ENCODE measurements at regions not wholly inside any gene's neighbourhood (a gene's known extent, or its start where the extent isn't known, plus 50 kb on each side); places are given as distances from the start of the nearest gene placed in this dataset.
"Not testable (repeated sequence)": the region's sequence is repeated elsewhere in the genome, so short reads cannot be mapped to it uniquely, and the experiment has no call there.

- not testable (repeated sequence) for H3K27me3 ChIP-seq (replicated peaks; ENCODE audit: control insufficient read depth, insufficient read depth, low read length); H3K4me3 ChIP-seq (ENCODE audit: low read length); H3K4me1 ChIP-seq (ENCODE audit: control insufficient read depth, insufficient read depth, low read length); DNase-seq (ENCODE audit: low read depth); H3K36me3 ChIP-seq (ENCODE audit: control insufficient read depth, insufficient read depth, low read length, severe bottlenecking); H3K9ac ChIP-seq (ENCODE audit: low read length); H3K9me3 ChIP-seq (ENCODE audit: control insufficient read depth, low read length)
Observed at GRCh38 chr7:19338512-19338911, 193.3 kb upstream of the FERD3L start.

DNA sequence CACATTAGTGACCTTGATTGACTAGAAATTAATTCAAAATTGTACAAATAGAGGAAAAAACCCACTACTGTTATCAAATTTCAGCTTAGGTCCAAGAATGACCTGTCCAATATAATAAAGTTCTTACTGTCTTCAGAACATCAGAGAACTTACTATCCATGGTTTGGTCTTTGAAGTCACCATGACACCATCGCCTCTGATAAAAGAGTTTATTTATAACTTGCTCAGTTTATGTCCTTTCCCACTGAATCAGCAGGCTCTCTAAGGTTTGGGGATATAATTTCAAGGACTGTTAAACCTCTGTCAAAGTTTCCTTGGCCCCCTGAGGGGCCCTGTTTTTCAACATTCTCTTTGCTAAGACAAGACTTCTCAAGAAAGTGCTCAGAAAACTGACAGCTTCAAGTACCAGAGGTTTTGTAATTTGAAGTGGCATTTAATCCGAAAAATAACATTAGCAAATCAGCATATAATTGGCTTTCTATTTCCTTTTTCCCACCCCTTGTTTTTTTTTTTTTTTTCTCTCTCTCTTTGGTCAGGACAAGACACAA is 191.7 kb upstream of the FERD3L start:
- DNase-seq (ENCODE audit: low read depth): no peak
- Histone ChIP-seq H3K27me3 (replicated peaks; ENCODE audit: control insufficient read depth, insufficient read depth, low read length) (no peaks in the 10 kb centered on the region), H3K9me3 (ENCODE audit: control insufficient read depth, low read length) (no peaks in the 10 kb centered on the region), H3K4me3 (ENCODE audit: low read length) (no peak overlapping the region), H3K9ac (ENCODE audit: low read length) (no peak overlapping the region), H3K4me1 (ENCODE audit: control insufficient read depth, insufficient read depth, low read length) (no peaks in the 10 kb centered on the region), H3K36me3 (ENCODE audit: control insufficient read depth, insufficient read depth, low read length, severe bottlenecking) (no peaks in the 10 kb centered on the region)

GRCh38 chr7:19333706-19334105 is 188.5 kb upstream of the FERD3L start:
- H3K27me3 ChIP-seq (replicated peaks; ENCODE audit: control insufficient read depth, insufficient read depth, low read length): no peaks in the 10 kb centered on the region
- H3K4me3 ChIP-seq (ENCODE audit: low read length): no peak overlapping the region
- no peaks in the 10 kb centered on the region for H3K9me3 ChIP-seq (ENCODE audit: control insufficient read depth, low read length)
- no peak for DNase-seq (ENCODE audit: low read depth)
- H3K4me1 ChIP-seq (ENCODE audit: control insufficient read depth, insufficient read depth, low read length): no peaks in the 10 kb centered on the region
- H3K9ac ChIP-seq (ENCODE audit: low read length): no peak overlapping the region
- no peaks in the 10 kb centered on the region for H3K36me3 ChIP-seq (ENCODE audit: control insufficient read depth, insufficient read depth, low read length, severe bottlenecking)

- H3K9me3 ChIP-seq (ENCODE audit: control insufficient read depth, low read length): no peaks in the 10 kb centered on the region
- H3K4me3 ChIP-seq (ENCODE audit: low read length): no peak overlapping the region
- no peaks in the 10 kb centered on the region for H3K27me3 ChIP-seq (replicated peaks; ENCODE audit: control insufficient read depth, insufficient read depth, low read length)
- no peaks in the 10 kb centered on the region for H3K4me1 ChIP-seq (ENCODE audit: control insufficient read depth, insufficient read depth, low read length)
- H3K9ac ChIP-seq (ENCODE audit: low read length): no peak overlapping the region
- DNase-seq (ENCODE audit: low read depth): peak; percentile 41
- H3K36me3 ChIP-seq (ENCODE audit: control insufficient read depth, insufficient read depth, low read length, severe bottlenecking): no peaks in the 10 kb centered on the region
Observed at GRCh38 chr7:19327018-19327417, 181.8 kb upstream of the FERD3L start.

DNA sequence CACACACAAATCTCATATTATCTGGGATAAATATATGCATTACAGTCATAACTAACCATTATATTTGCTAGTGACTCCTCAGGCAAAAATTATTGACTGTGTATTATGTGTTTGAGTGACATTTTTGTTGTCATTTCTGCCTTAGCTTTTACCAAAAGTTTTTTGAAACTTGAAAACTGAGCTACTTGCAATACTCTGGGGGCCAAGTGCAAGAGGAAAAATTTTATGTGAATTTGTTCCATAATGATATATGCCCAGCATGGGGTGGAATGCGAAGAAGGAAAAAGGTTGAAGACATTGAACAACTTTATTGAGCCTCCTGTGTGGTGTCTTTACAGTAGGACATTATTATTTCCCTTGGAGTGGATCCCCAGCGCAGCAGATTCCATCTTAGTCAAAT is 176.8 kb upstream of the FERD3L start:
- Histone ChIP-seq H3K27me3 (replicated peaks; ENCODE audit: control insufficient read depth, insufficient read depth, low read length) (no peaks in the 10 kb centered on the region), H3K4me3 (ENCODE audit: low read length) (no peak overlapping the region), H3K9me3 (ENCODE audit: control insufficient read depth, low read length) (no peaks in the 10 kb centered on the region), H3K36me3 (ENCODE audit: control insufficient read depth, insufficient read depth, low read length, severe bottlenecking) (no peaks in the 10 kb centered on the region), H3K4me1 (ENCODE audit: control insufficient read depth, insufficient read depth, low read length) (no peaks in the 10 kb centered on the region), H3K9ac (ENCODE audit: low read length) (no peak overlapping the region)
- peak; percentile 22 for DNase-seq (ENCODE audit: low read depth)

DNA sequence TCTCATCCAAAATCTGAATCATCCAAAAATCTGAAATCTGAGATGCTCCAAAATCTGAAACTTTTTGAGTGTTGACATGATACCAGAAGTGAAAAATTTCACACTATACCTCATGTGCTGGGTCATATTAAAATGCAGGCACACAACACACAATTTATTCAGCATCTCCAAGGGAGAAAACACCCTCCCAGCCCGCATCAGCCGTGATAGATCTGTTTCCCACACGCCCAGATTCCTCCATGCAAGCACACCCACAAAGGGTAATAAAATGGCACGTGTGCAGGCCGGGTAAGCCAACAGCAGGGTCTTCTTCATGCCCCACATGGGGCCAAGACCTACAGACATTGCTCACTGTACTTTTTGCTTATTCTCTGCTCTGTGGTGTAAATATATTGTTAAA is 173.1 kb upstream of the FERD3L start:
- H3K27me3 ChIP-seq (replicated peaks; ENCODE audit: control insufficient read depth, insufficient read depth, low read length): no peaks in the 10 kb centered on the region
- H3K4me1 ChIP-seq (ENCODE audit: control insufficient read depth, insufficient read depth, low read length): no peaks in the 10 kb centered on the region
- H3K36me3 ChIP-seq (ENCODE audit: control insufficient read depth, insufficient read depth, low read length, severe bottlenecking): no peaks in the 10 kb centered on the region
- no peak for DNase-seq (ENCODE audit: low read depth)
- no peak overlapping the region for H3K9ac ChIP-seq (ENCODE audit: low read length)
- no peaks in the 10 kb centered on the region for H3K9me3 ChIP-seq (ENCODE audit: control insufficient read depth, low read length)
- H3K4me3 ChIP-seq (ENCODE audit: low read length): no peak overlapping the region

- DNase-seq (ENCODE audit: low read depth): peak; percentile 24
- H3K36me3 ChIP-seq (ENCODE audit: control insufficient read depth, insufficient read depth, low read length, severe bottlenecking): no peaks in the 10 kb centered on the region
- H3K4me3 ChIP-seq (ENCODE audit: low read length): no peak overlapping the region
- H3K27me3 ChIP-seq (replicated peaks; ENCODE audit: control insufficient read depth, insufficient read depth, low read length): no peaks in the 10 kb centered on the region
- no peak overlapping the region for H3K9ac ChIP-seq (ENCODE audit: low read length)
- no peaks in the 10 kb centered on the region for H3K9me3 ChIP-seq (ENCODE audit: control insufficient read depth, low read length)
- H3K4me1 ChIP-seq (ENCODE audit: control insufficient read depth, insufficient read depth, low read length): no peaks in the 10 kb centered on the region
Observed at GRCh38 chr7:19317461-19317860, 172.2 kb upstream of the FERD3L start.

DNA sequence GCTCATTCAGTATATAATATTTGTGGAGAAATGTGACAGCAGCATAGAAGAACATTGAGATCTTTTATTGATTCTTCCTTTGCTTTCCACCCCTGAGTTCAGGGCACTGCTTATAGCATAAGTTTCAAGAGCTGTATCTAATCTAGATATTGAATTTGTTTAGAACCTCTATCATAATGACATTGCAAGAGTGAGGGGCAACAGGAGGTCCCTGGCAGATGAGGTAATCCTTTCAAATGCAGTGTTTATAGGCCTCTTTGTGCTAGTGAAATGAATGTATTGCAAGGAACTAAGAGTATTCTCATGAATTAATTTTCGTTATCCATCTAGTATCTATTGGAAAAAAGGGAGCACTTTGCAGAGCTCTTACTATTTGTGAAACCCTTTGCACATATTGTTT is 167.2 kb upstream of the FERD3L start:
- Histone ChIP-seq H3K9me3 (ENCODE audit: control insufficient read depth, low read length) (no peaks in the 10 kb centered on the region), H3K9ac (ENCODE audit: low read length) (no peak overlapping the region), H3K4me3 (ENCODE audit: low read length) (no peak overlapping the region), H3K36me3 (ENCODE audit: control insufficient read depth, insufficient read depth, low read length, severe bottlenecking) (no peaks in the 10 kb centered on the region), H3K27me3 (replicated peaks; ENCODE audit: control insufficient read depth, insufficient read depth, low read length) (no peaks in the 10 kb centered on the region), H3K4me1 (ENCODE audit: control insufficient read depth, insufficient read depth, low read length) (no peaks in the 10 kb centered on the region)
- no peak for DNase-seq (ENCODE audit: low read depth)

DNA sequence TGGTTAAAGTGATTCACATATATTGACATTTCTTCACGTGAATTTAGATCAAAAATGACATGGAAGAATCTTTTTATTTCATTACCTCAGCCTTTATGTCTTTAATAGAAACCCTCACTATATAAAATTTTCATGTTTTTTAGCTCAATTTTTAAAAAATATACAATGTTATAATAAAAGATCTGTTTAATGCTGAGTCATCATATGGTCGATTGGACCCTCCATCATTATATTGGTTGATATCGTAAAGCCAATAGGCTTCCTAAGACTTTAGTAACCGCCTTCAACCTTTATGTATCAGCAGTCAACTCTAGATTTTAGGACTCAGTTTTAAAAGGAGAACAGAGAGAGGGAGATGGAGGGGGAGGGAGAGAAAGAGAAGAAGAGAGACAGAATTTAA is 162.3 kb upstream of the FERD3L start:
- DNase-seq (ENCODE audit: low read depth): no peak
- Histone ChIP-seq H3K9me3 (ENCODE audit: control insufficient read depth, low read length) (no peaks in the 10 kb centered on the region), H3K27me3 (replicated peaks; ENCODE audit: control insufficient read depth, insufficient read depth, low read length) (no peaks in the 10 kb centered on the region), H3K4me1 (ENCODE audit: control insufficient read depth, insufficient read depth, low read length) (no peaks in the 10 kb centered on the region), H3K9ac (ENCODE audit: low read length) (no peak overlapping the region), H3K4me3 (ENCODE audit: low read length) (no peak overlapping the region), H3K36me3 (ENCODE audit: control insufficient read depth, insufficient read depth, low read length, severe bottlenecking) (no peaks in the 10 kb centered on the region)

GRCh38 chr7:19305698-19306097 is 160.5 kb upstream of the FERD3L start:
- Histone ChIP-seq H3K9me3 (ENCODE audit: control insufficient read depth, low read length) (no peaks in the 10 kb centered on the region), H3K36me3 (ENCODE audit: control insufficient read depth, insufficient read depth, low read length, severe bottlenecking) (no peaks in the 10 kb centered on the region), H3K9ac (ENCODE audit: low read length) (no peak overlapping the region), H3K27me3 (replicated peaks; ENCODE audit: control insufficient read depth, insufficient read depth, low read length) (no peaks in the 10 kb centered on the region), H3K4me3 (ENCODE audit: low read length) (no peak overlapping the region), H3K4me1 (ENCODE audit: control insufficient read depth, insufficient read depth, low read length) (no peaks in the 10 kb centered on the region)
- DNase-seq (ENCODE audit: low read depth): no peak

DNA sequence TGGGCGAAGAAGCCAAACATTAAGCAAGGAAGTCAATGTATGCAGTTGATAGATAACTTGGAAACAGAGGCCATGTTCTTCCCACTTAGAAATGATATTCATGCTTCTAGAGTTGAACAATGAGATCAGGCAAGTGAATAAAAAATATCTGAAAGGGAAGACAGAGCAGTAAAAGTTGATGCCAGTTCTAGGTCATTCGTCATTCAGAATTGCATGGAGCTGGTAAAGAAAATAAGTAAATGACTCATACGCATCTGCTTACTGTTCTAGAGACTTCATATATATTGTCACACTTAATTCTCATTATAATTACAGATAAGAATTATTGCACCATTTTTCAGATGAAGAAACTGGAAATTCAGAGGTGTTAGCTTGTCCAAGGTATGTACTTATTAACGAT is 158.9 kb upstream of the FERD3L start:
- H3K27me3 ChIP-seq (replicated peaks; ENCODE audit: control insufficient read depth, insufficient read depth, low read length): no peaks in the 10 kb centered on the region
- H3K4me1 ChIP-seq (ENCODE audit: control insufficient read depth, insufficient read depth, low read length): no peaks in the 10 kb centered on the region
- no peak overlapping the region for H3K9ac ChIP-seq (ENCODE audit: low read length)
- no peak overlapping the region for H3K4me3 ChIP-seq (ENCODE audit: low read length)
- H3K36me3 ChIP-seq (ENCODE audit: control insufficient read depth, insufficient read depth, low read length, severe bottlenecking): no peaks in the 10 kb centered on the region
- no peaks in the 10 kb centered on the region for H3K9me3 ChIP-seq (ENCODE audit: control insufficient read depth, low read length)
- DNase-seq (ENCODE audit: low read depth): no peak

GRCh38 chr7:19302731-19303130 is 157.5 kb upstream of the FERD3L start:
- H3K9ac ChIP-seq (ENCODE audit: low read length): no peak overlapping the region
- no peaks in the 10 kb centered on the region for H3K4me1 ChIP-seq (ENCODE audit: control insufficient read depth, insufficient read depth, low read length)
- no peak overlapping the region for H3K4me3 ChIP-seq (ENCODE audit: low read length)
- H3K9me3 ChIP-seq (ENCODE audit: control insufficient read depth, low read length): no peaks in the 10 kb centered on the region
- H3K36me3 ChIP-seq (ENCODE audit: control insufficient read depth, insufficient read depth, low read length, severe bottlenecking): no peaks in the 10 kb centered on the region
- H3K27me3 ChIP-seq (replicated peaks; ENCODE audit: control insufficient read depth, insufficient read depth, low read length): no peaks in the 10 kb centered on the region
- no peak for DNase-seq (ENCODE audit: low read depth)
